Cerebellar cortex (tissue), 1 donor: ENCODE measurements at regions not wholly inside any gene's neighbourhood (a gene's known extent, or its start where the extent isn't known, plus 50 kb on each side); places are given as distances from the start of the nearest gene placed in this dataset.

Experiments
- DNase-seq: peaks from one replicate; pipeline ENCODE4 v3.0.0-alpha.2; 2015; ENCODE audit warnings: low spot score

DNA sequence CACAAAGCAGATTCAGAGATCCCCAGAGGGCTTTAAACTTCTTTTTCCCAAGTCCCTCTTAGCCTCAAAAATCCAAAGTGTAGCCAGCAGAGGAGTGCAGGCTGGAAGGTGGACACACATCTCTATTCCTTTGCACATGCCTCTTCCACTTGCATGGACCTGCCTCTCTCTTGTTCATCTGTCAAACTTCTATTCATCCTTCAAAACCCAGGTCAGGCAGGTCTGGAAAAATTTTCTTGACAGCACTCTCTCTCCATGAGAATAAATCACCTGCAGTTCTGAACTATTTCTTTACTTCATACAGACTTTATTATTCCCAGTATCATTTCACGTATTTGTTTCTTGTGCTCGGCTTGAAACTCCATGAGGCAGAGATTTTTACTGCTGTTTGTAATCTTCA lies 127.5 kb downstream of the SS18 start:
- DNase-seq, result no peak

DNA sequence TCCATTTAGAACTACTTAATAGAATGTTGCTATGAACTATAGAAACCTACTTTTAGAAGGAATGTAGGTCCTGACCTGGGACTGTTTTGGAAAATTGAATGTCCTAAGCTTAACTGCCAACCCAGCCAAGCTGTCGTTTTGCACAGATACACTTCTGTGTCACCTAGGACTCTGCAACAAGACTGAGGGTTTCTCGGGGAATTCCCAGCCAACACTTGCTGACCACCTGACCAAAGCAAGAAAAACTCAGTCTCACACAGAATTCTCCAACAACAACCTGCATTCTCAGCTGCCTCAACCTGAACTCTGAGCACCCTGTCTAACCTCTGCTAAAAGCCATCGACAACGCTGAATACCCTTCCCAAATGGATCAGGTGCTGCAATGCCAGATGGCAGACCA lies 128.2 kb downstream of the SS18 start:
- peak; percentile 16 for DNase-seq

DNA sequence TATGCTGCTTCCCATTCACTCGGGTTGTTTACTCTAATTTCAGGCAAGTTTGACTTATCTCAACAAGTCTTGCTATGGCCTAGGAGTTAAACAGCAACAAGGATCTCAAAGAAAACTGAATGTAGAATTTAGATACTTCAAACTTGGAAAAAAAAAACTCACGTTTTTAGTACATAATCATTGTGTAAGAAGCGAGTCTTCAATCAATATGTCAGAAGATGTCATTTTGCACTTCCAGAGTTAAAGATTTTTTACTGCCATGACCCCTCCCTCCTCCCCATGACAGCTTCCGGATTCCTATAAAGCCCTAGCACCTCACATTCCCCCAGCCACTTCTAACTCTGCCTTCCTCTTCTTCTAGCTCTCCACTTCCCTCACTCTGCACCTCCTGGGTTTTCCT lies 133.4 kb downstream of the SS18 start:
- DNase-seq, result no peak

DNA sequence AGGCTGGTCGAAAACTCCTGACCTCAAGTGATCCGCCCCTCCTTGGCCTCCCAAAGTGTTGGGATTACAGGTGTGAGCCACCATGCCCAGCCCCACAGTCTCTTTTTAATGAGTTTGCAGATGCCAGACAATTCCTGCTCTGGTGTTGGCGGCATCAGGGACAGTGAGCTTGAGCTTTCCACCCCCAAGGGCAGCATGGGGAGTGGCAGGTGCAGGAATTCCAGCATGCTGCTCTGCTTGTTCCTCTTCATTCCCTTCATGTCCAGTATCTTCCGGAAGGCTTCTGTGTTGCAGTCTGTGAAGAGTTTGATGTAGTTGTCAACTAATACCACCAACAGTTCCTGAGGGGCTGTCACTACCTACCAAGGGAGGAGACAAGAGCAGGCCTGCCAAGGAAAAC lies 137.3 kb downstream of the SS18 start:
- DNase-seq, result no peak

DNA sequence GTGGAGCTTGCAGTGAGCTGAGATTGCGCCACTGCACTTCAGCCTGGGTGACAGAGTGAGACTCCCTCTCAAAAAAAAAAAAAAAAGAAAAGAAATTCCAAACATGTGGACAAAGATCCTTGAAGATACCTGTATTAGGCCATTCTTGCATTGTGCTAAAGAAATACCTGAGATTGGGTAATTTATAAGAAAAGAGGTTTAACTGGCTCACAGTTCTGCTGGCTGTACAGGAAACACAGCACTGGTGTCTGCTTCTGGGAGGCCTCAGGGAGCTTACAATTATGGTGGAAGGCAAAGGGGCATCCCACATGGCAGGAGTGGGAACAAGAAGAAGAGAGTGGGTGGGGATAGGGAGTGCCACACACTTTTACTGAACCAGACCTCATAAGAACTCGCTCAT lies 140.1 kb downstream of the SS18 start:
- no peak for DNase-seq

DNA sequence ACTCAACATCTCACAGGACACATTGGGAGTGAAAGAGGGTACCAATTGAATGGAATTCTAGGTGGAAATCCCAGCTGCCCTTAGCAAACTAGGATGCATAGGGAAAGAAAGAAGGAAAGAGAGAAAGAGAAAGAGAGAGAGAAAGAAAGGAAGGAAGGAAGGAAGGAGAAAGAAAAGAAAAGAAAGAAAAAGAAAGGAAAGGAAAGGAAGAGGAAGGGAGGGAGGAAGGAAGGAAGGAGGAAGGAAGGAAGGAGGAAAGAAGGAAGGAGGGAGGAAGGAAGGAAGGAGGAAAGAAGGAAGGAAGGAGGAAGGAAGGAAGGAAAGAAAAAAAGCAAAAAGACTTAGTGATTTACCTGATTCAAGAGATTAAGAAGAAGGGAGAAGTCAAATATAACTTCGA lies 143.9 kb downstream of the SS18 start:
- no peak for DNase-seq

DNA sequence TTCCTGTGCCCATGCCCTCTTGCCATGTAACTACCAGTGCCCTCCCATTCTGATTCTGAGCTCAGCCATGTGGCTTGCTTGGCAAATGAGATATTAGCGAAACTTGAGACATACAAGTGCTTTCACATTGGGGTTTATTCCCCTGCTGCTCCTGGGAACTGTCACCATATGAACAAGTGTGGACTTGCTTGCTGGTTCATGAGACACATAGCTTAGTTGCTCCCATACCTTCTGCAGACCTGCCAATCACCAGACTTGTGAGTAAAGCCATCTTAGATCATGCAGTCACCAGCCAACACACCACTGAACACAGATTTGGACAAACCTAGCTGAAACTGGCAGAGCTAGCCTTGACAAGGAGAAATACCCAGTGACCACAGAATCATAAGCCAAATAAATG lies 155.1 kb downstream of the SS18 start:
- DNase-seq, result no peak

DNA sequence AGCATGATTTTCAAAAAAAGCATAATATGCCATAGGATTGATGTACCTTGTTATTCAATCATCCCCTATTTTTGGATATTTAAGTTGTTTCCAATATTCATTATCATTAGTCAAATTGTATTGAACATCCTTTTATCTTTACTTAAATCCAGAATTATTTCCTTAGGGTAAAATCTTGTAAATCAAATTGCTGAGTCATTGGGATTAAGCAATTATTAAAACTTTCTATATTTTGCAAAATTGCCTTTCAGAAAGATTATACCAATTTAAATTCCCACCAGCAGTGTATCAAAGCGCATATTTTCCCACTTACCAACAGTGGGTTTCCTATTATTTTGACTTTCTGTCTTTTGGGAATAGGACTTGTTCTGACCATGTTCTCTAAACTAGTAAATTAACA lies 159.3 kb downstream of the SS18 start:
- DNase-seq, result no peak

DNA sequence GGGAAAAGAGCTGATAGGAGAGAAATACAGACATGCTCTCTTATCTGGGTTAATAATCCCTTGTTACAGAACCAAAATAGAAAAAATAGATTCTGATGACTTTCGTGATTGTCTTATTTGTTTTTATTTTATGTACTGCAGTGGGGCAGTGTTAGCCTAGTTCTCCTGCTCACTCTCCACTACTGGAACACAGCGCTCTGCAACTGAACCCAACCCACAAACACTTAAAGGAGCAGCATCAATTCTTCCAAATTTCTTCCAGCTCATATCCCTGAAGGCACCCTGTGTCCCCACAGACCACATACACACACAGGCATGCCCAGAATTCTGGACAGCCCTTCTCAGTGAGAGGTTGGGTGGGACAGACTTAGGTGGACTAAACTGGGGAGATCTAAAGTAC lies 160.6 kb downstream of the SS18 start:
- DNase-seq, result no peak

DNA sequence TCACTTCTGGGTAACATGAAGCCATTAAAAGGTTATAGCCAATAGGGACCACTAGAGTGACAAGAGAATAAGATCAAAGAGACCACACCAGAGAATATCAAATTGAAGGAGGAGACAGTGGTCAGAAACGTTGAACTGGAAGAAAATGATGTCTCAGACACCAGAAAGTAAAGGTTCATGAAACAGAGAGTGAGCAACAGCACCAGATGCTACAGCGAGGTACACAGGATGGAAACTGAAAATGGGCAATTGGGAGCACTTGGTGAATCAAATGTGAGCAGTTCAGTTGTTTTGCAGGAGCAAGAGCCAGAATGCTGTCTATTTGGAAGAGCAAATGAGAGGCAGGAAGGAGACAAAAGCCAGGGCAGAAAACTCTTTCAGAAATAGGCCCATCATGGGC lies 162.6 kb downstream of the SS18 start:
- DNase-seq, result no peak

DNA sequence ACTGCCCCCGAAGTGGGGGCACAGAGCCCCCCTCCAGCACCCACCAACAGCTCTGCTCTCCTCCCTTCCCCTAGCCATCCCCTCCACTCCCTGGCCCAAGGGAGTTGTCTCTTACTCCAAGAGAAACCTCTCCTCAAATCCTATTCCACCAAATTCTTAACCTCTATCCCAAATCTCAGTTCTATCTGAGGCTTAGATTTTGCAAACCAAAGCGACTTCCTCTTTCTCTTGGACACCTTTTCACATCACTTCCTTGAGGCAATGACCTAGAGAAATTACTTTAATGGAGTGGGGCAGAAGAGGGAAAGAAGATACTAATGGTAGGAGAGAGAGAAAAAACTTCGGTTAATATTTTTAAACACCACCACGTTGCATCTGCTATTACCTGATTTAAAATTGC lies 167.2 kb downstream of the SS18 start:
- DNase-seq, result no peak

DNA sequence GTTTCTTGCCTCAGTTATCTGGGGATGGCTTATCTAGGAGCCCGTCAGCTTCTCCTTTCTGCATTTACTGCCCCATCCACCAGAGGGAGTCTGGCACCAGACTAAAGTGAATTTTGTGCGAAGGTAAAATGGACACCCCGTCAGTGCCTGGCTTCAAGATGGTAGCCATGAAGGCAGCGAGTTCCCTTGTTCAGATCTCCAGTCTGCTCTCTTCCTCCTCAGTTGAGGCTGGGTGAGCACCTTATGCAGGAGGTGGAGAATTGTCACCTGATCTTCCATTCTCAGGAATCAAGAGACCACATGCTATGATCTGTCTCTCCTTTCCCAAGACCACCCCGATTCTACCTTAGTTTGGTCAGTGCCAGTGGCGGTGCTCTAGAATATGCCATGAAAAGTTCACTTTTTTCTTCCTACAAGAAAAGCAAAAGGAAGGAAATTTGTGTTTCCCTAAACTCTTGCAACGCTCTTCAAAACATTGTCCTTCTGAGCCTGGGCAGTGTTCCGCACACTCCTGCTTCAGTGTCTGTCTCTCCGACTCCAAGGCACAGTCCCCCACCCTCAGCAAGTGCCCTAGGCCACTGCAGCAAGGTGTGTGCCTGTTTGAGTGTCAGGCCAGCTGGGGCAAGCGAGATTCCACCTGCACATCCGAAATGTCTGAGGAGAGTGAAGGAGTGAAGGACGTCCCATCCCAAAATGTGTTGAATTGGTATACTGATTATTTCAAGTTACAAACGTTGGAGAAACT lies 168.6 kb downstream of the SS18 start:
- DNase-seq, result peak; percentile 37

DNA sequence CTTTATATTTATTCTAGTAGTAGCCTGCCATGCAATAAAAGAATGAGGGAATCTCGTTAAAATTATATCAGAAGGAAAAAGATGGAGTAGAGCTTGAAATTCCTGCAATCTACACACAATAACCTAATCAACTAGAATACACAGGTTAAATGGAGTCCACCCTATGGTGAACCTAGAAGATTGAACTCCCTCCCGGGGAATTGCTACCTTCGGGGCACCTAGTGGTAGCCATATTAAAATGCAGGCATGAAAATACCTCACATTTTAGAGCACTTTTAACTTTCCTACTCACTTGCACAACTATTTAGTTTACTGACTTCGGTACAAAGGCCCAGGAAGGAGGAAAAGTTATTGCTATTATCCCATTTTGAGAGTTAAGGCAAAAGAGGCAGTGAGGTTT lies 174.5 kb downstream of the SS18 start:
- DNase-seq, result no peak

DNA sequence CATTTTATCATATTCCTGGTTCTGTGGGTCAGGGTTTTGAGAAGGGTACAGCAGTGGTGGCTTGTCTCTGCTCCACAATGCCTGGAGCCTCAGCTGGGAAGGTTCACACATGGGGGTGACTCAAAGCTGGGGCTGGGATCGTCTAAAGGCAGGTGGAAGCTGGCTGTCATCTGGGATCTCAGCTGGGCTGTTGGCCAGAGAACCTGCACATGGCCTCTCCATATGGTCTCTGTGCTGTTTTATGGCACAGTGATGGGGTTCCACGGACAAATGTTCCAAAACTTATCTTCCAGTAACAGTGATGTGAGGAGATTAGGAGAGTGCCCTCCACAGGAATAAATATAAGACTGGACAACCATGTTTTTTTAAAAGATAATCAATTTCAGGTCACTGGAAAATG lies 191.4 kb downstream of the SS18 start:
- DNase-seq, result peak; percentile 85

DNA sequence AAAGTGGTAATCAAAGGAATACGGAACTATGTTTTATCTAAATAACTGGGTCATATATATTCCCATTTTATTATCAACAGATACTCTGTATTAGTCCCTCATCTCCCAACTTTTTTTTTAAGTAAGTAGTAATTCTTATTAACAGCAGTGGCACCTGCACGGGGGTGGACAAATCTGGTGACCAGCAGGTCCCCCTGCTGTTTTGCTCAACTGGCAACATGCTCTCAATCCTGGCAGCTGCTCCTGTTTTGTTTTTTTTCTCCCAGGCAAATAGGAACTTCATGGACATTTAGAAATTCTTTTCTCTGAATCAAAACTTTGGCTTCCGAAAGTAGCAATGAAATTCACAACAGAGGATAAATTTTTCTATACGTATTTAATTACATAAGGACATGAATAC lies 193.5 kb downstream of the SS18 start:
- DNase-seq, result peak; percentile 87

DNA sequence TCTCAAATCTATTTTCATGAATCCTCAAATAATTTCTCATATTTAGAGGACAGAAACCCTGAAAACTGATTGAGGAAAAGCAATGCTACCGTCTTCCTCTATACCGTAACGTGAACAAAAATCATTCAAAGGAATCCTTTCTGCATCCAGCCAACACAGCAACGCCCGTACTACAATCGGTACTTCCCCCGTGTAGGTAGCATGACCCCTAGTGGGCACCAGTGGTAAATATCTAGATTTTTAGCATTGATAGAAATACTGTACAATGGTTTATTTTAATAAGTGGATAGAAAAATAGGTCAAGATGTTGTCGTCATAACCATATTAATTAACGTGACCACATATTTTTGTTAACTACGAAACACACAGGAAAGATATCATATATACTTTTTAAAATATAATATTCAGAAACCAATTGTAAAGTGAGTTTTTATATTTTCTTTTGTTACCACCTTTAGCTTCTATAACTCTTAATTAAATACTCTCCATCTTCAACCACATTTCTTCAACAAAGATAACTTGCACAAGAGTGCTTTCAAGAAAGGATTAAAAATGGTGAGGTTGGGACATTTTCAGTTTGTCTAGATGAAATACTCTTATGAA lies 194.1 kb downstream of the SS18 start:
- peak; percentile 63 for DNase-seq

DNA sequence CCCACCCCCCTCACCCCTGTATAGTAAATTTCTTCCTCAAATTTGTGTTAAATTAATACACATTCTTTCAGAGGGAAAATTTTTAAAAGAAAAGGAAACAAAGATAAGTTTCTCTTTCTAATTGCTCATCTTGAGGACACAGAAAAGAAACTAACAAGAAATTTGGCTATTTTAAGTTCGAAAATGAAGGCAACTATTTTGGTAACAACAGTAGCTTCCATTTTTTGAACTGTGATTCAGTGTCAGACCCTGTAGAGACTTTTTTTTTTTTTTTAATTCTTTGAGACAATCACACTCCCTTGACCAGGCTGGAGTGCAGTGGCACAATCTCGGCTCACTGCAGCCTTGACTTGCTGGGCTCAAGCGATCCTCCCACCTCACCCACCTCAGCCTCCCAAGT lies 194.9 kb downstream of the SS18 start:
- DNase-seq, result no peak

DNA sequence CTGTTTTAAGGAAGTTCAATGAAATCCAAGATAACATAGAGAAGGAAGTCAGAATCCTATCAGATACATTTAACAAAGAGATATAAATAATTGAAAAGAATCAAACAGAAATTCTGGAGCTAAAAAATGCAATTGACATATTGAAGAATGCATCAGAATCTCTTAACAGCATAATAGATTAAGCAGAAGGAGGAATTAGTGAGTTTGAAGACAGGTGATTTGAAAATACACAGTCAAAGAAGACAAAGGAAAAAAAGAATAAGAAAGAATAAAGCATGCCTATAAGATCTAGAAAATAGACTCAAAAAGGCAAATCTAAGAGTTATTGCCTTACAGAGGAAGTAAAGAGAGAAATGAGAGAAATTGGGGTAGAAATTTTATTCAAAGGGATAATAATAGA lies 204.1 kb downstream of the SS18 start:
- DNase-seq, result no peak

DNA sequence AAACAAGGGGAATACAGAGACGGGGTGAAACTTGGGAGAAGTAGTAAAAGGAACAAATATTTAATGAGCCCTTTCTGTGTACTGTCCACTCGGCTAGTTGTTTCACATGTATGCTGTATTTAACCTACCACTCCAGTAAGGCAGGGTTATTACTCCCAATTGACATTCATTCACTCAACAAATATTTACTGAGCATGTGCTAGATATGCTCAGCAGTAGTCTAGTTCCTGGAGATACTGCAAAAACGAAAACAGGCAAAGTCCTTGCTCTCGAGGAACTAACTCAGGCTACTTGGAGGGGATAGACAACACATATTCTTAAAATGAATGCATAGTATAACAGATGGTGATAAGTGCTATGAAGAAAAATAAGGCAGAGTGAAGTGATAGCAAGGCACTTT lies 207.3 kb downstream of the SS18 start:
- no peak for DNase-seq

DNA sequence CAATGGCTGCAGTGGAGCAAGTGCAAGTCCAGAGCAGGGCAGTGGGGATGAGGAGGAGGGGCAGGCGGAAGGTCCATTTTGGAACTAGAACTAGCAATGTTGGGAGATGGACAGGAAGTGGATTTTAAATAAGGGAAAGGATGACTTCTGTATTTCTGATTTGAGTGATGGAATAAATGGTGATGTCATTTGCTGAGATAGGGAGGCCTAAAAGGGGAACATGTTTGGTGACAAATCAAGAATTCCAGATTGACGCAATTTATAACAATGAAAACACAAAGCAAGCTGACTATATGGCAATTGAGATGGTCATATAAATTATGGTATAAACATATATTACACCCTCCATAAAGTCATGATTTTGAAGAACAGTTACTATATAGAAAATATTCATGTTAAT lies 209.3 kb downstream of the SS18 start:
- no peak for DNase-seq

DNA sequence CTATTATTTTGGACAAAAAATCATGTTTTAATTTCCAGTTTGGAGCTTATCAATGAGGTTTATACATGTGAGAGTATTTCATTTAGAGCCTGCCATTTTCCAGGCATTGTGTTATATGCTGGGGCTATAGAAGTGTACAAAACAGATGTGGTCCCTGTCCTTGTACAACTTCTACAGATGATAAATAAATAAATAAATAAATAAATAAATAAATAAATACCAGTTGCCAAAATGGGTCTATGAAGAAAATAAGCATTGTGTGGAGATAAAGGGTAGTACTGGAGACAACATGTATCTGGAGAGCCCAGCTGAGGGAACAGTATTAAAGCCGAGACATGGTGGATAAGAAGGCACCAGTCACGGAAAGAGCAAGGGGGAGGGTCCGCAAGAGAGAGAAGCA lies 210.0 kb downstream of the SS18 start:
- DNase-seq, result no peak

DNA sequence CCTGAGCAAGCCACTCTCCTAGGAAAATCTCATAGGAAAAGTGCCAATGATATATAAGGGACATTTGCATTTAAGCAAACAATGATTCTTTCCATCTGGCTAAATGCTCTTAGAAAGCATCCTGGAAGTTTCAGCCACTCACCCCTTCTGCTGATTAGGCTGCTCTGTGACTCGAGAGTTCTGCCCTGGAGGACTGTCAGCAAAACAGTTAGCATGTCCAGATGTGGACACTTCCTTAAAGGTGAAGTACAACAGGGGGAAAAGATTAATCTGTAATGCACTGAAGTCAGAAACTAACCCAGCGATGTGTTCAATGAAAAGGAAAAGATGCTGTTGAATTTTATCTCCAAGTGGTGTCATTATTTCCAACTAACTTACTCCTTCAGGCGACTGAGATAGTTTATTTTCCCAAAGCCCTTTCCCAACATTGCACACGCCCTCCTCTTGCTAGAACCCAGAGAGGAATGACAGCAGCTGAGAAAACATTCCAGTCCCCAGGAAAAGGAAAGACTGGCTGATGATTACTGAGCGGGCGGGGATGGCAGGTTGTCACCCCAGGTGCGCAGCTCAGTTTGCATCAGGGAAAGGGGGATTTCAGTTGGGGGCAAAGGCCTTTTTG lies 214.0 kb downstream of the SS18 start:
- no peak for DNase-seq

DNA sequence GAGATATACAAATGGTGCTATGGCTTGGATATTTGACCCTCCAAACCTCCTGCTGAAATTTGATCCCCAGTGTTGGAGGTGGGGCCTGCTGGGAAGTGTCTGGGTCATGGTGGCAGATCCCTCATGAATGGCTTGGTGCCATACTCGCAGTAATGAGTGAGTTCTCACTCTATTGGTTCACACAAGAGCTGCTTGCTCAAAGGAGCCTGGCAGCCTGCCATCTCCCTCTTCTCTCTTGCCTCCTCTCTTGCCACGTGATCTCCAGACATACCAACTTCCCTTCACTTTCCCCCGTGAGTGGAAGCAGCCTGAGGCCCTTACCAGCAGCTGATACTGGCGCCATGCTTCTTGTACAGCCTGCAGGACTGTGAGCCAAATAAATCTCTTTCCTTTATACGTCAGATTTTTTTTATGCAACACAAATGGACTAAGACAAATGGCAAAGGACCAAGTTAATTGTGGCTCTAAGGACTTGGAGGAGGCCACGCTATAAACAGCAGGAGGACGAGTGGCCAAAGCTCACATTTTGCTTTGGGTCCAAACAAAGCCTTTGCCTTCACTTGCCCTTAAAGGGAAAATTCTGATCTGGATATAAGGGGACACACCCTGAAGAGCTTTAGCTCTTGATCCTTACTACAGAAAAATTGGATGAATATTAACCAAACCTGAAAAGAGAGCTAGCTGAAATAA lies 214.7 kb downstream of the SS18 start:
- no peak for DNase-seq
